ENCODE measurements at regions not wholly inside any gene's neighbourhood (a gene's known extent, or its start where the extent isn't known, plus 50 kb on each side); places are given as distances from the start of the nearest gene placed in this dataset.
"Not testable (repeated sequence)": the region's sequence is repeated elsewhere in the genome, so short reads cannot be mapped to it uniquely, and the experiment has no call there.

DNA sequence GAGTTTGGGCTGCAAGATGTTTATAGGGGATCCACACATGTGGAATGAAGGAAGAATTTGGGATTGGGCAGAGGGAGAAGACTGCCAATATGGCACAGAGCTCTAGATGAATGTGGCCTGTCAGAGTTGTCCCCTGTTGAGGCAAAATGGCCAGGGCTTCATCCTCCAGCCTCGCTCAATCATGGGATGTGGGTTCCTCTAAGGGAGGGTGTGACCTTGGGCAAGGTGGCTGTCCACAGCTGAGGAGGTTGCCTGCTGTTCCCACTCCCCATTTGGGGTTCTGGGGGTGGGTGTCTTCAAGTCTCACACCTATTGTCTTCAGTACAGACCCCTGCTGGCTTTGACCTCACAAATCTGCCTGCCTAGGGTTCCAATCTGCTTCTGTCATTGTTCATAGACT, 121.6 kb upstream of the FAM204A start:
- no peak for DNase-seq

GRCh38 chr10:118462401-118462800, 120.3 kb upstream of the FAM204A start:
- DNase-seq: no peak

GRCh38 chr10:118459642-118460193, 117.6 kb upstream of the FAM204A start:
- no peak for DNase-seq

GRCh38 chr10:118458957-118459641, 117.0 kb upstream of the FAM204A start:
- no peak for DNase-seq

- no peak for DNase-seq
Measured at GRCh38 chr10:118457824-118458428, 115.8 kb upstream of the FAM204A start.

DNA sequence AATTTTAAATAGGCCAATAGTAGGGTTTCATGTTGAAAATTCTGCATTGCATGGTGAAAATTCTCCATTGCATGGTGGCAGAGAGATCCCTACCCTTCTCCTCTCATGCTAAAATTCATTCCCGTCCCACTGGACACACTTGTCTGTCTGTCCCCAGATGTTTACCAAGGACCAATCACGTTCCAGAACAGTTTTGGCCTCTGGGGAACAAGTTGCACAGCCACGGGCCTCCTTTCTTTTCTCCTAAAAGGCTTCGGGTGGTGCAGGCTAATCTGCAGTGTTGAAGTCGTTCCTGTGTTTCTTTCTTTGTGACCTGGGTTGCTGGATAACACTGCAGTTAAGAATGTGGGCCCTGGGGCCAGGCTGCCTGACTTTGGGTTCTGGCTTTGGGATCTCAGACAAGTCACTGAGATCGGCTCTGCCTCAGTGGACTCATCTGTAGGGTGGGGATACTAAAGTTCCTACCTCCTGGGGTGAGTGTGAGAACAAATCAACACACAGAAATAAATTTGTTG, 113.1 kb upstream of the FAM204A start:
- no peak for DNase-seq

DNA sequence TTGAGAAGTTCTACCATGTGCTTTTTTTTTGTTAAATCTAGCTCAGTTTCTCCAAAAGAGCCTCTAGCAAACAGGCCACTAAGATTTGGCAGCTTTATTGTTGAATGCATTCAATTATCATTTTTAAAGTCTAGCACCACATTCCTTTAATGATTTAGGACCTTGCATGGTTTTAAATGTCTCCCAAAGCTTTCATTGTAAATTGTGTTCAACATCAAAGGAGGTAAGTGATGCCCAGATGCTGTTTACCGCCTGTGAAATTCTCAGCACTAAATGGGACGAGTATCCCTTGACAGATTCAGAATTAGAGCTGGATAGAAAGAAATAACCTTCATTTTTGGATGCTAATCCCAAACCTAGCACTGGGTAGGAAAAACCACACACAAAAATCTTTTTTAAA, 112.1 kb upstream of the FAM204A start:
- DNase-seq: no peak

DNA sequence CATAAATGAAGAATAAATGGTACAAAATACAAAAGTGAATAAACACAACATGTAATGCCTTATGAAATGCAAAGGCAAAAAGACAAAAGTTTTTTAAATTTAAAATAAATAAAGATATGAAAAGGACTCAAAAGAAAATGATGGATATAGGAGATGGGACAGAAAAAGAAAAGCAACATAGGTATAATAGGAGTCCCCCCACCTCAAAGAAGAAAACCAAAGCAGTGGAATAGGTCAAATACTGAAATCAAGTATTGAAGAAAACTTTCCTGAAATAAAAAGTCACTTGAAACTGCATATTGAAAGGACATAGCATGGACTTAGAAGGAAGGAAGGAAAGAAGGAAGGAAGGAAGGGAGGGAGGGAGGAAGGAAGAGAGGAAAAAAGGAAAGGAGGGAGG, 110.0 kb upstream of the FAM204A start:
- no peak for DNase-seq

GRCh38 chr10:118449521-118449920, 107.4 kb upstream of the FAM204A start:
- no peak for DNase-seq

DNA sequence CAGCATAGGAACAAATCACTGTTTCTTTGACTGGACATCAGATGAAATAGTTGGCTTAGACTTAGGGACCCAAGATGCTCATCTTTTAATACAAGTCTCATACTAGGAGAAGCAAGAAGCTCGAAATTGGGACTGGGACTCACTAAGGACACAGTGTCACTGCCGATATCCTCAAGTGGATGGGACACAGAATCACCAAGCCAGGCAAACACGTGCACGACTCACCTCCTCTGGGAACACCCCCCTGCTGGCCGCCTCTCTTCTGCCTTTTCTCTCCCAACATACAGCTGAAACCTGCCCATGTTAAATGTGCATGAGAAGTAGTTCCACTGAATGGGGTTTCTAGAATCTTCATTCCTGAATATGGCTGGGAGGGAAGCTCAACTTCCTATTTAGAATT, 106.6 kb upstream of the FAM204A start:
- DNase-seq: no peak

GRCh38 chr10:118447478-118448270, 105.5 kb upstream of the FAM204A start:
- no peak for DNase-seq

DNA sequence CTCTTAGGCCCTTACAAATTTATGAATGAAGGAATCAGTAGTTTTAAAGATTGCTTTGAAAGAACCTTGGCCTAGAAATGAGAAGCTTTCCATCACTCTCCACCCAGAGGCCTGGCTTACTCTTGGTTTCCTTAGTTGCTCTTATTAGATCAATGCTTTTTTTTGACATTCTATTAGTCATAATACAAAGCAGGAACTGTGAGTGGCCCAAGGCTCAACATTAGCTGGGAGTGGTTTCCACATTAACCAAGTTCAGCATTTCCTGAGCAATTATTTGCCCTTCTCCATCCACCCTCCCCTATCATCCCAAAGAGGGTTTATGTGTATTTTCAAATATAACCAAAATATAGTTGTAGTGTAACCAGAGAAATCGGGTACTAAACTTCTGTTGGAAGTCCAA, 103.4 kb upstream of the FAM204A start:
- no peak for DNase-seq

DNA sequence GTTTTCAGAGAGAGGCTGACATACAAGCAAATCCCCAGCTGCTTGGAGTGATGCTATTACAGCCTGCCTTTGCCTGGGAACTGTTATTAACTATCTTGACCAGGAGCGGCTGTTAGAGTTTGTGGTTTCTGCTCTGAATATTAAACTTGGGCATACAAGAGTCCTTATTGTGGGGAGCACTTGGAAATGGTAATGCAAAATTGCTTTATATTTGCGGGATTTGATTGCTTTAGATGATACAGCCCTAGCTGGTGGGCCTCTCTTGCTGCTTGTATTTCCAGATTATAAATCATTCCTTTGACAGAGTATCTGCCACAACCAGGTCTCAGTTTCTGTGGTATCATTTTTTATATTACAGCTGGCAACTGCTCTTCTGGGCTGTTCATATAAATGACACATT, 101.9 kb upstream of the FAM204A start:
- no peak for DNase-seq

GRCh38 chr10:118442032-118442431, 99.9 kb upstream of the FAM204A start:
- no peak for DNase-seq

GRCh38 chr10:118439824-118440223, 97.7 kb upstream of the FAM204A start:
- DNase-seq: no peak

GRCh38 chr10:118436742-118437141, 94.6 kb upstream of the FAM204A start:
- DNase-seq: no peak

- no peak for DNase-seq
Measured at GRCh38 chr10:118430190-118430589, 88.1 kb upstream of the FAM204A start.

DNA sequence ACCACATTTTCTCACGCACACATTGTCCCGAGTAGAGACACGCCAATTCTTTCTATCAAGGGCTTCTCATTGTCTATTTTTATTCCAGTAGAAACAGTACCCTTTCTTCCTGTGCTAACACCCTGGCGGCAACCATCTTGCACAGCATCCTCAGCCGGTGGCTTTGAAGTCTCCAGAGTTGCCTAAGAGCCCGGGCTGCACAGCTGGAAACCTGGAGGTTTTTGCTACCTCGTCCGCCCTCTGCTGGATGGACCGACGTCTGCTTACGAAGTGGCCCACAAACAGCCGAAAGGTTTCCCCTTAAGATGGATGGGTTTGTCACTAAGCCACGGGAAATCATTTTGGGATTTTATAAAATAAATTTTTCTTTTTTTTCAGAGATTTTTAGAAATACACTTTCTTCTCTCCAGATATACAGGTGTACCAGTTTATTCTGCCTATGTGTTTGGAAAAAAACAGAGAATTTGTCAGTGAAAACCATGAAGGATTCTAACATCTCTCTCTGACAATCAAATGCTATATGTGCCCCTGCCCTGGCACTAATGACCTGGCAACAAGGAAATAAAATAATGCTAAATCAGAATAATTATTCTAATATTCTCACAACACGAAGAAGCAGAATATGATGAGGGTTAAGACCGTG, 81.8 kb upstream of the FAM204A start:
- DNase-seq: peak; percentile 15

DNA sequence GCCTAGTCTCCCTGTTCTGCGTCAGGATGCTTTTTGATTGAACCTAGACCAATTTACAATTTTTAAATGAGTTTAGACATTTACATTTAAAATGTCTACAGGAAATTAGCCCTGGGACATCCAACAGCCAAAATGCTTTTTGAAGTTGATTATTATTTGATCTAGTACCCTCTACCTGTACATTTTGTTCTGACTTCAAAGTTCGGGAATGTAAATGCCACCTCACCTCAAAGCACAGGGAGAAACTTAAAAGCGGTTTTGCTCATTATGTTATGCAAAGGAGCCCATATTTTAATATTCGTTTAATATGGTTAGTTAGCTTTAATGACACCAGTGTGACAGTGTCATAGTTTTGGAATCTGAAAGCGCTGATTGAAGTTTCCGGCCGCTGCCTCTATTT, 80.1 kb upstream of the FAM204A start:
- DNase-seq: no peak

GRCh38 chr10:118420049-118420448, 77.9 kb upstream of the FAM204A start:
- DNase-seq: not testable (repeated sequence)

DNA sequence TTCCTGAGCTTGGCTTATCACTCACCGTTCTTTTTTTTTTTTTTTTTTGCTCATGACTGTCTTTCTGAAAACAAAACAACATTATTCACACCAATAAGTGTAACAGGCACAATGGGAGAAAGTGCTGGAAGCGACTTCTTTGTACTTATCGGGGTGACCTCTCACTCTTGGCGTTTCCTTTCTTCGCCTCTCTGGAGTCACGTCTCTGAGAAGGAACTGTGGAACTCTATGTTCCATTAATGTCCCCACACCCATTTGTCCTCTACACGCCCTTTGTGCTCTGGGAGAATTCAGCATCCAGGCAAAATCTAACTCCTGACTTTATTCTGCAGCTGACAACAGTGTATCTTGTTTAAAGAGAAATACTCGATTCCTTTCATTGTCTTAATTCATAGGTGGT, 70.8 kb upstream of the FAM204A start:
- DNase-seq: no peak

GRCh38 chr10:118412132-118412760, 70.1 kb upstream of the FAM204A start:
- DNase-seq: no peak

DNA sequence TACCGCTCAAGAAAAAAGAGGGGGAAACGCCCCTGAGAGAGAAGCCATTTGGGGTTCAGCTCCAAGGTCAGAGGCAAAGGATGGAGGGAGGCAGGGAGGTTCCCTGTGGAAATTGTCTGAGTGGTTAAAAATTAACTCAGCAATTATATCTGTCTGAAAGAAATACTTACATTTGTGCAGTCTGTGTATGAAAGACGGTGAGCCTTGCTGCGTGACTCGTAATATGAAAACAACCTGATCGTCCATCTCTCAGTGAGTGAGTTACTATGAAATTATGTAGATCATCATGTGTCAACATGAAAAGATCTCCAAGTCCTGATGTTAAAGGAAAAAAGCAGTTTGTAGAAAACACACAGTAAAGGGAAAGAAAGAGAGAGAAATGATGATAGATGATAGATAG, 67.2 kb upstream of the FAM204A start:
- DNase-seq: no peak
